Spleen (tissue), 7 donors: ENCODE measurements at regions not wholly inside any gene's neighbourhood (a gene's known extent, or its start where the extent isn't known, plus 50 kb on each side); places are given as distances from the start of the nearest gene placed in this dataset.

Experiments used
- POLR2AphosphoS5 ChIP-seq, 3 donors: sonication (generic); formaldehyde crosslinking; IDR thresholded peaks; one replicate each; pipeline ENCODE4 v1.5.1; 2017; ENCODE audit warnings: antibody characterized with exemption in 3 of 3
- TF ChIP-seq, protein P1 (sequence below), 11 experiments: fragments of 200-600 bp in 7 of 11; fragments of 450-650 bp in 4 of 11; sonication (generic) in 4 of 11; IDR thresholded peaks in 8 of 11; conservative IDR thresholded peaks in 3 of 11; 1 replicate in 7 of 11; 2 replicates in 4 of 11; pipeline versions ENCODE4 v1.4.0 to v1.8.0; 2016 to 2021; ENCODE audit warnings: antibody characterized with exemption in 11 of 11, inconsistent platforms in 4 of 11, mild to moderate bottlenecking in 1 of 11
- donor health status: DM: no; HTN: no; CAD: no; lungs with moderate emphysema.
- donor health status: DM: no; HTN: no; CAD: no.
- donor health status: DM: no; HTN: no; CAD: no.

DNA sequence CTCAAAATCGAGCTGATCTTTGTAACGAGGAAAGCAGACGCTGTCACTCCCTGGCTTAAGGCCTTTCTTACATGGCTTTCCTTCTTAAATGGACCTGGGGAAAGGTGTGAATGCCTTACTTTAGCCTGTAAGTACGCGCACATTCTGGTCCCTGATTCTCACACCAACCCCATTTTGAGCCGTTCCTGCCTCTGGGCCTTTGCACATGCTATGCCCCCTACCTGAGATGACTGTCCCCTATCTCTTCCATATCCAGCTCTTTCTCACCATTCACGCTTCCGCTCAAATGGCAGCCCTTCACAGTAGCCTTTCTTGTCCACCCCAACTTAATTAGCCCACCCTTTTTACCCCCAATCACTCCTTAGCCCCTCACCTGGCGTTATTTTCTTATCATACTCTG, 496.7 kb downstream of the SHQ1 start:
- TF ChIP-seq, protein P1, sequence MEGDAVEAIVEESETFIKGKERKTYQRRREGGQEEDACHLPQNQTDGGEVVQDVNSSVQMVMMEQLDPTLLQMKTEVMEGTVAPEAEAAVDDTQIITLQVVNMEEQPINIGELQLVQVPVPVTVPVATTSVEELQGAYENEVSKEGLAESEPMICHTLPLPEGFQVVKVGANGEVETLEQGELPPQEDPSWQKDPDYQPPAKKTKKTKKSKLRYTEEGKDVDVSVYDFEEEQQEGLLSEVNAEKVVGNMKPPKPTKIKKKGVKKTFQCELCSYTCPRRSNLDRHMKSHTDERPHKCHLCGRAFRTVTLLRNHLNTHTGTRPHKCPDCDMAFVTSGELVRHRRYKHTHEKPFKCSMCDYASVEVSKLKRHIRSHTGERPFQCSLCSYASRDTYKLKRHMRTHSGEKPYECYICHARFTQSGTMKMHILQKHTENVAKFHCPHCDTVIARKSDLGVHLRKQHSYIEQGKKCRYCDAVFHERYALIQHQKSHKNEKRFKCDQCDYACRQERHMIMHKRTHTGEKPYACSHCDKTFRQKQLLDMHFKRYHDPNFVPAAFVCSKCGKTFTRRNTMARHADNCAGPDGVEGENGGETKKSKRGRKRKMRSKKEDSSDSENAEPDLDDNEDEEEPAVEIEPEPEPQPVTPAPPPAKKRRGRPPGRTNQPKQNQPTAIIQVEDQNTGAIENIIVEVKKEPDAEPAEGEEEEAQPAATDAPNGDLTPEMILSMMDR (IDR thresholded peaks at IDR 0.05 in 8 of 11, conservative IDR thresholded peaks at IDR 0.05 in 3 of 11): no peak
- TF ChIP-seq POLR2AphosphoS5 (IDR thresholded peaks at IDR 0.05): no peak
